ENCODE measurements at regions not wholly inside any gene's neighbourhood (a gene's known extent, or its start where the extent isn't known, plus 50 kb on each side); places are given as distances from the start of the nearest gene placed in this dataset.

- H3K36me3 Mint-ChIP-seq (ENCODE audit: low read depth) = no peaks in the 10 kb centered on the region
- H3K4me1 Mint-ChIP-seq (ENCODE audit: low read depth) = peaks cover 4% of the 10 kb centered on the region
- no peaks in the 10 kb centered on the region for H3K27me3 Mint-ChIP-seq (ENCODE audit: low read depth)
- no peak for DNase-seq
- ChIA-PET CTCF (no interaction called here), POLR2A (no interaction called here)
- H3K27ac Mint-ChIP-seq = no peak overlapping the region
- ATAC-seq = no peak
- H3K9me3 Mint-ChIP-seq (ENCODE audit: insufficient read depth) = no peaks in the 10 kb centered on the region
- no peak overlapping the region for H3K4me3 Mint-ChIP-seq
Observed at GRCh38 chr1:172977296-172978017, 73.3 kb downstream of the TNFSF18 start.

- ChIA-PET CTCF (interaction anchor here (0.7 kb wide), 1 partner anchor 19 kb away, joined by 3 read pairs; no protein-coding TSS in a partner anchor), POLR2A (no interaction called here)
- DNase-seq = no peak
- no peak overlapping the region for H3K4me3 Mint-ChIP-seq
- no peaks in the 10 kb centered on the region for H3K27me3 Mint-ChIP-seq (ENCODE audit: low read depth)
- no peaks in the 10 kb centered on the region for H3K9me3 Mint-ChIP-seq (ENCODE audit: insufficient read depth)
- peaks cover 4% of the 10 kb centered on the region for H3K4me1 Mint-ChIP-seq (ENCODE audit: low read depth)
- no peak overlapping the region for H3K27ac Mint-ChIP-seq
- no peak for ATAC-seq
- H3K36me3 Mint-ChIP-seq (ENCODE audit: low read depth) = no peaks in the 10 kb centered on the region
Observed at GRCh38 chr1:172978595-172978994, 72.1 kb downstream of the TNFSF18 start.

- H3K27me3 Mint-ChIP-seq (ENCODE audit: low read depth) = no peaks in the 10 kb centered on the region
- no peaks in the 10 kb centered on the region for H3K36me3 Mint-ChIP-seq (ENCODE audit: low read depth)
- no peak overlapping the region for H3K4me3 Mint-ChIP-seq
- DNase-seq (no peak), ATAC-seq (no peak)
- no peak overlapping the region for H3K27ac Mint-ChIP-seq
- no peaks in the 10 kb centered on the region for H3K9me3 Mint-ChIP-seq (ENCODE audit: insufficient read depth)
- POLR2A ChIA-PET = no interaction called here
- H3K4me1 Mint-ChIP-seq (ENCODE audit: low read depth) = peaks cover 4% of the 10 kb centered on the region
- CTCF ChIA-PET = no interaction called here
Observed at GRCh38 chr1:172979828-172980227, 70.9 kb downstream of the TNFSF18 start.

- no peaks in the 10 kb centered on the region for H3K27me3 Mint-ChIP-seq (ENCODE audit: low read depth)
- no peaks in the 10 kb centered on the region for H3K9me3 Mint-ChIP-seq (ENCODE audit: insufficient read depth)
- ChIA-PET POLR2A (no interaction called here), CTCF (no interaction called here)
- H3K27ac Mint-ChIP-seq = no peak overlapping the region
- ATAC-seq (no peak), DNase-seq (no peak)
- peaks cover 4% of the 10 kb centered on the region for H3K4me1 Mint-ChIP-seq (ENCODE audit: low read depth)
- H3K4me3 Mint-ChIP-seq = no peak overlapping the region
- H3K36me3 Mint-ChIP-seq (ENCODE audit: low read depth) = no peaks in the 10 kb centered on the region
Observed at GRCh38 chr1:172980456-172980855, 70.3 kb downstream of the TNFSF18 start.

GRCh38 chr1:172980971-172981370 is 69.8 kb downstream of the TNFSF18 start:
- no peak overlapping the region for H3K27ac Mint-ChIP-seq
- no peaks in the 10 kb centered on the region for H3K9me3 Mint-ChIP-seq (ENCODE audit: insufficient read depth)
- no peaks in the 10 kb centered on the region for H3K36me3 Mint-ChIP-seq (ENCODE audit: low read depth)
- ATAC-seq (no peak), DNase-seq (no peak)
- peaks cover 4% of the 10 kb centered on the region for H3K4me1 Mint-ChIP-seq (ENCODE audit: low read depth)
- CTCF ChIA-PET = no interaction called here
- POLR2A ChIA-PET = no interaction called here
- no peak overlapping the region for H3K4me3 Mint-ChIP-seq
- H3K27me3 Mint-ChIP-seq (ENCODE audit: low read depth) = no peaks in the 10 kb centered on the region

All from activated CD8-positive, alpha-beta T cell treated with anti-CD3 and anti-CD28 coated beads, Interleukin-2, amount 10 ng/mL, durations not matched to agents 7 days and 5 days (primary cell).